Limb (tissue), 2 donors: ENCODE measurements at regions not wholly inside any gene's neighbourhood (a gene's known extent, or its start where the extent isn't known, plus 50 kb on each side); places are given as distances from the start of the nearest gene placed in this dataset.

Experiments
- DNase-seq, 2 donors: peaks; one replicate each; pipeline ENCODE4 v3.0.0-alpha.2; 2016; ENCODE audit errors: extremely low spot score in 2 of 2

GRCh38 chr6:168784426-168784825 is 343.4 kb downstream of the SMOC2 start:
- no peak for DNase-seq

- DNase-seq, result no peak
These were observed 342.7 kb downstream of the SMOC2 start for GRCh38 chr6:168783720-168784119.

DNA sequence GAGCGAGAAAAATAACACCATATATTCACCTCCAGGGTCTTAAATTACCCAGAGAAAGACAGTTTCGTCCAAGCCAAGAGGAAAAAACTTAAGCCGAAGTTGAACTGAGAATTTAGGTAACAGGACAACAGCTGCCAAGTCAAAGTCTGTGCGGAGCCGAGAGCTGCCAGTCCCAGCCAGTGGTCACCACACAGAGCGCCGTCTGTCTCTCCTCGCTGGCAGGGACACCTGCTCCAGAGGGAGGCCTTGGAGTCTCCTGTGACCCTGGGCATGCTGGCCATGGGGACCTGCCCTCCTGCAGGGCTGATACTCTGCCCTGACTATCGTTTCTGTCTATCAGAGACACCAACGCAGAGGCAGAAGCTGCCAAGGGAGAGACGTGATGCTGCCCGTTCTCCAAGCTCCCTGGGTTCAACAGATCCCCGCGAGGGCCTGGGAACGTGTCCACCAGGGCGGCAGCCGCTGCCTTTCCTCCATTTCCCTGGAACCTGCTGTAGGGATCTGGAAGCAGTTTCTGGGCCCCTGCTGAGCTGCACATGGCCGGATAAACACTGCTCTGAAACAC is 341.3 kb downstream of the SMOC2 start:
- peak; percentile 51 to 58 for DNase-seq

GRCh38 chr6:168778201-168778600 is 337.2 kb downstream of the SMOC2 start:
- no peak for DNase-seq

GRCh38 chr6:168774381-168774780 is 333.4 kb downstream of the SMOC2 start:
- no peak for DNase-seq

GRCh38 chr6:168773788-168774187 is 332.8 kb downstream of the SMOC2 start:
- no peak for DNase-seq

GRCh38 chr6:168765752-168766151 is 324.8 kb downstream of the SMOC2 start:
- DNase-seq, result no peak

GRCh38 chr6:168756009-168756634 is 315.1 kb downstream of the SMOC2 start:
- DNase-seq, result peak in 1 of 2 donors; percentile 37

DNA sequence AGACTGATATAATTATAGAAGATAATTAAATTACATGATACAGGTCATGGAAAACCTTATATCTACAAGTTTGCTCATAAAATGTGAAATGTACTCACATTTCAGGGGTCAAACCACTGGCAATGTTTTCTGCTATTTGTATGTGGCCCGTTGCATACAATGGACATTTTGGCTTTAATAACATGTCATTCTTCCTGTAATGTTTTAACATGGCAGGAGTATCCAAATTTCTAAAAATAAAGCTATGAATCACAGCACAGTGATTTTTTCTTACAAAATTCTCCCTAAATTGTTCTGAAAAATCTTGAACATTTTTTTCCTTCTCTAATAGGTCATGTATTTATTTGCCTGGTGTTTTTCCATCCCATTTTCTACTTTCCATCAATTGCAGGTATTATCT is 305.7 kb downstream of the SMOC2 start:
- no peak for DNase-seq

GRCh38 chr6:168746013-168746412 is 305.0 kb downstream of the SMOC2 start:
- no peak for DNase-seq

GRCh38 chr6:168744861-168745260 is 303.9 kb downstream of the SMOC2 start:
- DNase-seq, result no peak

DNA sequence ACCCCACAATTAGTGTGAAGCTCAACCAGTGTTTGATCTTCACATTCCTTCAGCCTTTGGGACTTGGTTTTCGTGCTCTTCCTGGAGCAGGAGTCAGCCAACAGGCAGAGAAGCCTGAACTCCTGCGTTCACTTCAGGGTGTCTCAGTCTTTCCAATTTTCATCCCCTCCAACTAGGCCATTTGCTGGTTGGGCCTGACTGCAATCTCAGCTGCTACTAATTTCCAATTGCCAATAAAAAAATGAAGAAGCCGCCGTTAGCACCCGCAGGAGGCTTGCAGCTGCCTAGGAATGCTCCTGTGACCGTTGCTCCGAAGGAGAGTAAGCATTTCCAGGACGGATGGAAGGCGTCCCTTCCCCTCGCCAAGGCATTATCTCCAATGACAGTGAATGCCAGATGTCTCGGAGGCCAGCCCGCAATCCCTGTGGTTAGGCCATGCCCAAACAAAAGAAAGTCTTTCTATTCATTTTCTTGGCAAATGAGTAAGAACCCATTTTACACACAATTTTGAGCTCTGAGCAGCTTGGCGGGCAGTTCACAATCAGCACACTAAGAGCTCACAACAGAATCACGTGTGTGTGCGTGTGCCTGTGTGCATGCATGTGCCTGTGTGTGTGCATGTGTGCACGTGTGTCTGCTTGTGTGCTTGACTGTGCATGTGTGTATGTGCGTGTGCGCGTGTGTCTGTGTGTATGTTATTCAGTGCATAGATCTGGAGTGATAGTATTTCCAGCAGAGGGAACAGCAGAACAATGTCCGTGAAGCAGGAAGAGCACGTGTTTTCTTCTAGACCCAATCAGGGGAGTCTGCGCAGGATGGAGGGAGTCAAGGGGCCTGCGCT is 301.2 kb downstream of the SMOC2 start:
- no peak for DNase-seq

GRCh38 chr6:168741305-168741704 is 300.3 kb downstream of the SMOC2 start:
- DNase-seq, result no peak

DNA sequence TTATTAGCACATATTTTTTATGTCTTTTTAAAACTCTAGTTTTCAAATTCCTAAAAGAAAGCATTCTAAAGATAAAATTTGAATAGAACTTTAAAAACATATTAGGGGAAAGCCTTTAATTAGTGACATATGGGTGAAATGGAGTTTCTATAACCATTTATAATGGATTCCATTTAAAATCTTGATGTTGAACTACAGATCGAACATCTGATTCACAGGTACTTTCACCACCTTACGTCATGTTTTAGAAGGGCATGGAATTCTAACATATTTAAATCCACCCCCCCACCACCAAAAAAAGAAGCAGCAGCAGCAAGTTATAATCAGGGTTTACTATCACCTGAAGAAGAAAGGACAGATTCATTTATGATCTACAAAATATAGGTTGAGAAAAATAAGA is 298.4 kb downstream of the SMOC2 start:
- no peak for DNase-seq

DNA sequence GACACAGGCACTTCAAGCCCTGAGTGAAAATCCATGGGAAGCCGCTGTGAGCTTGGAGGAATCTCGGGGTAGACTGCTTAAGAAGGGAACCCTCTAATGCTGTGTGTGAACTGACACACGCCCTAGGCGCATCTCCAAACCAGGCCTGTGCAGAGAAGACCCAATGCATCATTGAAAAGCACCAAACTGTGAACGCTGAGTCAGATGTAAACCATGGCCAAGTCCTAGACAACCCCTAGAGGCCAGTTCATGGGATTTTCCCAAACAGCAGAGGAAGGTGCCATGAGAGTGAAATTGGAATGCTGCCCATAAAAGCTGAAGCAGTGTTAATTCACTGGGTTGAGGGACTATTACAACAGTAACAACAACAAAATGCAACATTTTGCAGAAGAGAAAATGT is 296.5 kb downstream of the SMOC2 start:
- DNase-seq, result no peak

DNA sequence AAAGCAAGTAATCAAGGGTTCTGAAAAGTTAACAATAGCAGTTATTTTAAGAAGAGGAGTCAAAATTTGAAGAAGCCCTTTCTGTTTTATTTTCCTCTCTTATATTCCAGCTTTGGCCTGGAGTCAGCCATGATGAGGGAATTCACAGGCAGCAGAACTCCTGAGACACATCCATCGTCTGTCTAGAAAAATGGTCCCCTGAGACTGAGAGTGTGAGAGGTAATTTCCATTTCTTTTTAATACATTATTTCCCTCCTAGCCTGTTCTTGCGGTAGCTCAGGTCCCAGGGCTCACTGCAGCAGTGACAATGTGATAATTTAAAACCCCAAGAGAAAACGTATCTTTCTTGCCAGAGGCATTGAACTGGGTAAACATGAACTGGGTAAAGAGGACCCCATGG is 296.0 kb downstream of the SMOC2 start:
- no peak for DNase-seq

GRCh38 chr6:168736039-168736438 is 295.1 kb downstream of the SMOC2 start:
- DNase-seq, result no peak

DNA sequence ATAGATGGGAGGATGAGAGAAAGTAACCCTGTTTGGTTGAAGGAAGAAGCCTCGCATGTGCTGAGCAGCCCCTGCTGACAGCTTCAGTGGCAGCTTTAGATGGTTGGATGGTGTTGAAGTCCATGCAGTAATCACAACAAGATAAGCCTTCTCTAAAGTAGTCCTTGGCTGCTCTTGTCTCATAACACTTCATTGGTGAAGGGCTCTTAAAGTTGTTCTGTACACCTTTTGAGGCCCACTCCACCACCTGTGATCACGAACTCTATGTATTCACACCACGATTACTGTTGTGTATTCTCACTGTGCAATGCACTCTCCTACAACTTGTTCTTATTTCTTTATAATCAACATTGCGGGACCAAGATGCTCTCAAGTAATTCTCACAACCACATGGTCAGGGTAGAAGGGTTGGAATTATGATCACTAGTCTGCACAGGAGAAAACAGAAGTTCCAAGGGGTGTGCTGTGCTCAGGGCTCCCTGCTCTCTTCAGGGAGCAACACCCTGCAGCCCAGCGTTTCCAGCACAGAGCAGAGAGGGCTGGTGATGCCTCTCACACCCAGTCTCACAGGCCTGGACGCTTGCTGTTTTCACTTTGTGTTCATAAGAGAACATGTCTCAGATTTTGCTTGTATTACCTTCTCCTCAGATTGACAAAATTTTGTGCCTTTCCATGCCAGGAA is 294.4 kb downstream of the SMOC2 start:
- no peak for DNase-seq

- DNase-seq, result no peak
These were observed 293.5 kb downstream of the SMOC2 start for GRCh38 chr6:168734523-168734922.

DNA sequence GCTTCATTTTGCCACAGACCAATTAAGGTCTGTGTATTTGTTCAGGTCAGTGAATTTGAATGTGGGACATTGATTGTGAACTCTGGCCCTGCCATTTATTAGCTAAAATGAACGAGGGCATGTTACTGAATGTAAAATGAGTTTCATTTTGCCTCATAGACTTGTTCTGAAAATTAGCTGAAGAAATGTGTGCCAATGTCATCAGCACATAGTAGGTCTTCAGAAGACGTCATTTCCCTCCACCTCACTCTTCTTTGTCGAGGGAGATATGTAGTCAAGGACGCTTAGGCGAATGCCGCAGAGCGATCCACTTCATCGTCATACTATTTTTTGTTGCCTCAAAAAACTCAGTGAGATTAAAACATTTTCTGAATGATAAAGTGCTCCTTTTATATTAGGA is 291.7 kb downstream of the SMOC2 start:
- no peak for DNase-seq

GRCh38 chr6:168730931-168731716 is 290.1 kb downstream of the SMOC2 start:
- no peak for DNase-seq
